ENCODE measurements at regions not wholly inside any gene's neighbourhood (a gene's known extent, or its start where the extent isn't known, plus 50 kb on each side); places are given as distances from the start of the nearest gene placed in this dataset.

- no peak for TF ChIP-seq CTCF (IDR thresholded peaks at IDR 0.05)
- TF ChIP-seq POLR2A (IDR thresholded peaks at IDR 0.05), result no peak
Measured at GRCh38 chr2:60377825-60378224, 175.6 kb downstream of the BCL11A start.

GRCh38 chr2:60376252-60376651 is 177.2 kb downstream of the BCL11A start:
- H3K27me3 ChIP-seq, result no peaks in the 10 kb centered on the region
- no peak for DNase-seq
- H3K36me3 ChIP-seq, result no peaks in the 10 kb centered on the region
- H3K4me1 ChIP-seq, result no peaks in the 10 kb centered on the region
- no peaks in the 10 kb centered on the region for H3K9me3 ChIP-seq
- intact Hi-C loops (cut with DNase I; ENCODE audit: low total_unique reads), result no loop called here
- H3K4me3 ChIP-seq, result no peak overlapping the region
- no peak overlapping the region for H3K27ac ChIP-seq
- TF ChIP-seq CTCF (IDR thresholded peaks at IDR 0.05) (no peak), POLR2A (IDR thresholded peaks at IDR 0.05) (no peak)

More at GRCh38 chr2:60377825-60378224, 175.6 kb downstream of the BCL11A start:
- Histone ChIP-seq H3K27me3 (no peaks in the 10 kb centered on the region), H3K36me3 (no peaks in the 10 kb centered on the region), H3K27ac (no peak overlapping the region), H3K4me1 (no peaks in the 10 kb centered on the region), H3K4me3 (no peak overlapping the region), H3K9me3 (no peaks in the 10 kb centered on the region)
- no peak for DNase-seq
- intact Hi-C loops (cut with DNase I; ENCODE audit: low total_unique reads), result no loop called here

- Histone ChIP-seq H3K36me3 (no peaks in the 10 kb centered on the region), H3K4me1 (no peaks in the 10 kb centered on the region), H3K27me3 (no peaks in the 10 kb centered on the region), H3K4me3 (no peak overlapping the region), H3K9me3 (no peaks in the 10 kb centered on the region), H3K27ac (no peak overlapping the region)
- TF ChIP-seq CTCF (IDR thresholded peaks at IDR 0.05), result no peak
- TF ChIP-seq POLR2A (IDR thresholded peaks at IDR 0.05), result no peak
- intact Hi-C loops (cut with DNase I; ENCODE audit: low total_unique reads), result no loop called here
- DNase-seq, result no peak
Measured at GRCh38 chr2:60371681-60372080, 181.8 kb downstream of the BCL11A start.

GRCh38 chr2:60371219-60371618 is 182.2 kb downstream of the BCL11A start:
- H3K9me3 ChIP-seq, result no peaks in the 10 kb centered on the region
- H3K4me1 ChIP-seq, result no peaks in the 10 kb centered on the region
- no peak overlapping the region for H3K27ac ChIP-seq
- H3K36me3 ChIP-seq, result no peaks in the 10 kb centered on the region
- no peak overlapping the region for H3K4me3 ChIP-seq
- no peaks in the 10 kb centered on the region for H3K27me3 ChIP-seq
- TF ChIP-seq CTCF (IDR thresholded peaks at IDR 0.05) (no peak), POLR2A (IDR thresholded peaks at IDR 0.05) (no peak)
- intact Hi-C loops (cut with DNase I; ENCODE audit: low total_unique reads), result no loop called here
- no peak for DNase-seq

- TF ChIP-seq CTCF (IDR thresholded peaks at IDR 0.05) (no peak), POLR2A (IDR thresholded peaks at IDR 0.05) (no peak)
- intact Hi-C loops (cut with DNase I; ENCODE audit: low total_unique reads), result no loop called here
- Histone ChIP-seq H3K36me3 (no peaks in the 10 kb centered on the region), H3K4me3 (no peak overlapping the region), H3K9me3 (no peaks in the 10 kb centered on the region), H3K27ac (no peak overlapping the region), H3K27me3 (no peaks in the 10 kb centered on the region), H3K4me1 (no peaks in the 10 kb centered on the region)
- no peak for DNase-seq
Measured at GRCh38 chr2:60370814-60371213, 182.6 kb downstream of the BCL11A start.
